Thymus (tissue), 11 donors: ENCODE measurements at regions not wholly inside any gene's neighbourhood (a gene's known extent, or its start where the extent isn't known, plus 50 kb on each side); places are given as distances from the start of the nearest gene placed in this dataset.

Source experiments
- DNase-seq, 9 donors: peaks; one replicate each; pipeline ENCODE4 v3.0.0-alpha.2; 2013; ENCODE audit warnings: low spot score in 9 of 9, low read depth in 6 of 9, missing footprints in 1 of 9
- H3K27ac ChIP-seq, 2 donors: one replicate each; pipeline ENCODE4 v1.5.1; 2013; ENCODE audit warnings: control low read depth in 1 of 2, low read depth in 1 of 2, low read length in 1 of 2, mild to moderate bottlenecking in 1 of 2, moderate library complexity in 1 of 2
- H3K27me3 ChIP-seq, 2 donors: one replicate each; pipeline ENCODE4 v1.5.1; 2013; ENCODE audit warnings: low read length in 1 of 2; ENCODE audit not compliant: control insufficient read depth in 2 of 2, insufficient read depth in 1 of 2
- H3K36me3 ChIP-seq, 2 donors: one replicate each; pipeline ENCODE4 v1.5.1; 2013; ENCODE audit warnings: low read length in 1 of 2, mild to moderate bottlenecking in 1 of 2, moderate library complexity in 1 of 2; ENCODE audit not compliant: control insufficient read depth in 2 of 2, insufficient read depth in 2 of 2
- H3K4me1 ChIP-seq, 2 donors: one replicate each; pipeline ENCODE4 v1.5.1; 2013; ENCODE audit warnings: low read length in 2 of 2; ENCODE audit not compliant: control insufficient read depth in 2 of 2, insufficient read depth in 2 of 2
- H3K4me3 ChIP-seq, 2 donors: one replicate each; pipeline ENCODE4 v1.5.1; 2013; ENCODE audit warnings: low read length in 2 of 2, control low read depth in 1 of 2, mild to moderate bottlenecking in 1 of 2
- H3K9me3 ChIP-seq, 2 donors: one replicate each; pipeline ENCODE4 v1.5.1; 2013; ENCODE audit warnings: low read length in 1 of 2, mild to moderate bottlenecking in 1 of 2; ENCODE audit not compliant: control insufficient read depth in 2 of 2, insufficient read depth in 1 of 2
- WGBS: extraction: QIAGEN DNeasy Blood & Tissue Kit; methylation state at CpG from one replicate; pipeline ENCODE4 v1.1.7; 2013; 5-methylcytosine and 5-hydroxymethylcytosine counted together
- donor health status: healthy.

DNA sequence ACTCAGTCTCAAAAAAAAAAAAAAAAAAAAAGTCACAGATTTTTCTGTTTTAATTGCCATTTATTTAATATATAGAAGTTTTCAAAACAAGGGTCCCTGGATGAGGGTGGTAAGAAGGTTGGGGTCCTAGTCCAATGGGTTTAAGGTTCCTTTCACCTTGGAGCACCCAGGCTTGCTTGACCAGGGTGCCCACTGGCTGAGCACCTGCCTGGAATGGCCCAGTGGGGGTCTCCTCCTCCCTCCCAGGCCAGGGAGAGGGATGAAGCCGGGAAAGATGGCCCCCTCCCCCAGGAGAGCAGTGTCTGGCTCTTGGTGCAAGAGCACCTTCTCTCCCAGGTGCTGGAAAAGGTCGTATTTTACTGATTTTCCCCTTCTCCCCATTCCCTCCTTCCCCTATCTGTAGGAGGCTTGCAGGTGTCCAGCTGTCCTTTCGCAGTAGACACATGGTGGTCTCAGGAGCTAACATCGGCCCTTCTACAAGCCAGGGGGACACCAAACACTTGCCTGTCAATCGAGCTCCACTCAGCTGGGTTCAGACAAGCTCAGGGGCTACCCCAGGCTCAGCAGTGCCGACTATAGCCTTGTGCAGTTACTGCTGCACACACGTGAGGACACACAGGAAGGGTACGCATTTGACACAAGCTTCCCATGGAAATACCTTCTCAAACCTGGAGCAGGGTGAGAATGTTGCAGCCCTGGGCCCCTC lies 112.3 kb upstream of the KLF13 start:
- Histone ChIP-seq H3K4me3 (peak overlapping the region; percentile 58 to 71), H3K27me3 (no peaks in the 10 kb centered on the region), H3K36me3 (peaks cover 0 to 5% of the 10 kb centered on the region in 2 donors), H3K27ac (peak overlapping the region; percentile 94 to 96), H3K4me1 (peaks cover 41 to 74% of the 10 kb centered on the region in 2 donors), H3K9me3 (peaks cover 0 to 6% of the 10 kb centered on the region in 2 donors)
- WGBS, result 72% methylated on average over 8 of the region's 8 CpGs
- peak in 6 of 9 donors; percentile 67 to 91 (median 76) for DNase-seq

DNA sequence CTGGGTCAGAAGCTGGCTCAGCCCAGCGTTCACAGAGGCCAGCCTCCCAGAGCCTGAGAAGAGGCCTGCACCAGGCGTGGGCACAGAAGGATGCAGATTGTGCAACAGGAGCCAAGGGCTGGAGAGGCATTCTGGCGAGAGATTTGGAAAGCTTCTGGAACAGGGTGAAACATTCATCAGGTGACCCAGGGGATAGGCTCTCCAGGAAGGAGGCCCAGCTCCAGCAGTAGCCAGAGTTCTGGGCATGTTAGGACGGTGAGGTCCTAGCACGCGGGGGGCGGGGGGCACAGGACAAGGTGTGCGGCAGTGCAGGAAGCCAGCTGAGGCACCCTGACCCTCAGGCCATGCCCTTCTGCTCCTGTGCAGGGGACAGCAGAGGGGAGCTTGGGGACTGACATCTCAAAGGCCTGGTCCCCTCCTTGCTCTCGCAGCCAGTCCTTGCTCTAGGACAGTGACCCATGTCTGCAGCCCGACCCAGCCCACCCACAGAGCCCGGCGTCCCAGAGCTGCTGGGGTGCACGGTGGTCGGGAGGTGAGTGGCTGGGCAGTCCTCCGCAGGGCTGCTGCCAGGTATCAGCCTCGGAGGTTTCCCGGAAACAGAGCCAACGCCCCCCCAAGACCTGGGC lies 111.7 kb upstream of the KLF13 start:
- DNase-seq, result peak in 1 of 9 donors; percentile 53
- H3K9me3 ChIP-seq, result peaks cover 0 to 6% of the 10 kb centered on the region in 2 donors
- peaks cover 0 to 5% of the 10 kb centered on the region in 2 donors for H3K36me3 ChIP-seq
- H3K4me3 ChIP-seq, result peak overlapping the region; percentile 58 to 71
- H3K27ac ChIP-seq, result peak overlapping the region; percentile 94 to 96
- H3K27me3 ChIP-seq, result no peaks in the 10 kb centered on the region
- WGBS, result 60% methylated on average over 18 of the region's 18 CpGs
- H3K4me1 ChIP-seq, result peaks cover 41 to 76% of the 10 kb centered on the region in 2 donors

DNA sequence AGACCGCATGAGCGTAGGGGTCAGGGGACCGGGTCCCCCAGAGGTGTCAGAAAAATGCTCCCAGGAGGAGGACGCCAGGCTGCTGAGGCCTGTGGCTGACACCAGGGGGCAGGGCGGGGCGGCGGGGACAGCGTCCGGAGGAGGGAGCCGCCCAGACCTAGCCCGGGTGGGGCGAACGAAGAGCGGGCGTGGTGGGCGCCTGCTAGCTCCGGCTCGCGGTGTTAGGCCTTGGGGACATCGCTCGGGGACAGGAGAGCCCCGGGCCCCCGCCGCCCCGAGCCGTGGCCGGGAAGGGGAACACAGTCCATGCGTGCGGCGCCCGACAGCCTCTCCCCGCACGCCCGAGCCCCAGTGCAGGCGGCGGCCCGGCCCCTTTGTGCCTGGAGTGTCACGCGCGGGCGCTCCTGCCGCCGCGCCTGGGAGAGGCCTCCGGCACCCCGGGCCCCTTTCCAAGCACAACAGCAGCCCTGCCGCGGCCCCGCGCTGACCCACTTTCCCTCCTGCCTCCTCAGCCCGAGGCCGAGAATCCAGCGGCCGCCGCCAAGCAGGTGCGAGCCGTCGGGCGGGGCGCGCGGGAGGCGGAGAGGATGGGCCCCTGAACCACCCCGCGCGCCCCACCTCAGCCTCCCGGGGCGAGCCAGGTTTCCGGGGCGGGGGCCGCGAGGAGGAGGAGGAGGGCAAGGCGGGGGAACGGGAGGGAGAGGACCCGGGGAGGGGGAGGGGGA lies 111.0 kb upstream of the KLF13 start:
- peaks cover 42 to 78% of the 10 kb centered on the region in 2 donors for H3K4me1 ChIP-seq
- no peaks in the 10 kb centered on the region for H3K27me3 ChIP-seq
- peak overlapping the region; percentile 94 to 96 for H3K27ac ChIP-seq
- WGBS, result 1% methylated on average over 75 of the region's 75 CpGs
- H3K9me3 ChIP-seq, result peaks cover 0 to 4% of the 10 kb centered on the region in 2 donors
- H3K4me3 ChIP-seq, result peak overlapping the region; percentile 58 to 71
- peak in 7 of 9 donors; percentile 63 to 95 (median 84) for DNase-seq
- H3K36me3 ChIP-seq, result peaks cover 0 to 5% of the 10 kb centered on the region in 2 donors

DNA sequence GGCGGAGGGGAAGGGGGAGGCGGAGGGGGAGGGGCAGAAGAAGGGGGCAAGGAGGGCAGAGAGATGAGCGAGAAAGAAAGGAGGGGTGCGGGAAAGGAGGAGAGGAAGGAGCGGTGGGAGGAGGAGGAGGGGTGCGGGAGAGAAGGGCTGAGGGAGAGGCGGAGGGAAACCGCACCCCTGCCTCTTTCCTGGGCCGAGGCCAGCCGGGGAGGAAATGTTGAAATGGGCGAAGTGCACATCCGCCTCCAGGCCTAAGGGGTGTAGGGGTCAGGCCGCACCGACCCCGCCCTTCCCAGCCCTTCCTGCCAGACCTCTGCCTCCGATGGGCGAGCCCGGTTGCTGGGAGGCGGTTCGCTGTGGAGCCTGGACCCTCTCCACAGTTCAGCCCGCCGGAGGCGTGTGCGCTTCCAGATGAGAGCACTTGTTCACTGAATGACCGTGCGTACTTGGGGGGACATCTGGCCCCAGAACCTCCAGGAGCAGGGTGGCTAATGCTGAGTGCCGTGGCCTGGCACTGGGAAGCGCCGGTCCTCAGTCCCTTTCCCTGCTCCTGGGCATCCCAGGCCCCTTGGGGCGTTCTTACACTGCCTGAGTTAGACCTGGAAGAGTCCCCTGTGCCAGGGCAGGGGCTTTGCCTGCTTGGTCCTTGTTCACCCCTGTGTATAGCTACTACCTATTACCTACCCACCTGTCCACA lies 110.3 kb upstream of the KLF13 start:
- WGBS, result 13% methylated on average over 29 of the region's 30 CpGs
- peaks cover 45 to 79% of the 10 kb centered on the region in 2 donors for H3K4me1 ChIP-seq
- peak overlapping the region; percentile 91 to 94 for H3K27ac ChIP-seq
- H3K4me3 ChIP-seq, result peak overlapping the region; percentile 58 to 71
- peaks cover 0 to 5% of the 10 kb centered on the region in 2 donors for H3K36me3 ChIP-seq
- H3K27me3 ChIP-seq, result no peaks in the 10 kb centered on the region
- peaks cover 0 to under 1% of the 10 kb centered on the region in 2 donors for H3K9me3 ChIP-seq
- peak in 3 of 9 donors; percentile 64 to 74 (median 65) for DNase-seq

DNA sequence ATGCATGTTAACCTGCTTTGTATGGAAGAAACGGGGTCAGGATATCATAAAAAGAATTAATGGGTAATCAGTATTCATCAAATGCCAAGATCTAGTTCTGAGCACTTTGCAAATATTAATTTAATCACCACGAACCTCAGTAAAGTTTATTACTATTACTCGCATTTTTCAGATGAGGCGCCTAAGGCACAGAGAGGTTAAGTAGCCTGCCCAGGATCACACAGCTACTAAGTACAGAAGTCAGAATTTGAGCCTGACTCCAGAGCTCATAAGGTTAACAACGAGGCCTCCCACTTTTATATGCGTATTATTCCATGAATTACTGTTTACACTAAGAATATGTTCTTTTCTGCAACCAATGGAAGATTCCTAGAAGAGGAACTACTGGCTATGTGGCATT lies 109.6 kb upstream of the KLF13 start:
- H3K4me1 ChIP-seq, result peaks cover 46 to 79% of the 10 kb centered on the region in 2 donors
- 96% methylated on average over 6 of the region's 6 CpGs for WGBS
- H3K27ac ChIP-seq, result peak overlapping the region; percentile 91 to 94
- no peaks in the 10 kb centered on the region for H3K9me3 ChIP-seq
- H3K27me3 ChIP-seq, result no peaks in the 10 kb centered on the region
- DNase-seq, result no peak
- H3K36me3 ChIP-seq, result peaks cover 0 to 5% of the 10 kb centered on the region in 2 donors
- H3K4me3 ChIP-seq, result peak overlapping the region; percentile 58 to 71

DNA sequence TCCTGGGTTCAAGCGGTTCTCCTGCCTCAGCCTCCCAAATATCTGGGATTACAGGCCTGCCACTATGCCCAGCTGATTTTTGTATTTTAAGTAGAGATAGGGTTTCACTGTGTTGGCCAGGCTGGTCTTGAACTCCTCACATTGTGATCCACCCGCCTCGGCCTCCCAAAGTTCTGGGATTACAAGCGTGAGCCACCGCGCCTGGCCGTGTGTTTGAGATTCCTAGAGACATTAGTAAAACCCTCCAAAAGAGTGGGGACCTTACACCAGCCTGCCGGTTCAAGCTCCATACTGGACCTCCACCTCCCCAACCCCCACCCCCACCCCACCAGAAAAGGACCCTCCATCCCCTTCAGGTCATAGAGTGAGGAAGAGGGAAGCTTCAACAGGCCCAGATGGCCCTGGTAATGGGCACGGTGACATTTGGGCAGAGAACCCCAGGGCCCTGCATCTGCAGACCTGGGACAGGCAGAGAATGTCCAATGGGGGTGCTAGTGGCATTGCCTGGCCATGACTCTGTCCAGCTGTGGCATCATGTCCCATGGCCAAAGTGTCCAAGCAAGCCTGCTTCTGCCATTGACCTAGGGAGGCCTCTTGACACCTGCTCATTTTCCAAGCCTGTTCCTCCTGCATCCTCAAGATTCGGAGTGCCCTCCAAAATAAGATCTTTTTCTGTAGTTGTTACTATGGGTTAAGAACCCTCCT lies 108.9 kb upstream of the KLF13 start:
- Histone ChIP-seq H3K4me3 (no peak overlapping the region), H3K4me1 (peaks cover 45 to 79% of the 10 kb centered on the region in 2 donors), H3K27me3 (no peaks in the 10 kb centered on the region), H3K36me3 (peaks cover 0 to 5% of the 10 kb centered on the region in 2 donors), H3K9me3 (no peaks in the 10 kb centered on the region), H3K27ac (peak overlapping the region in 1 of 2 donors; percentile 91)
- WGBS, result 98% methylated on average over 10 of the region's 10 CpGs
- no peak for DNase-seq

DNA sequence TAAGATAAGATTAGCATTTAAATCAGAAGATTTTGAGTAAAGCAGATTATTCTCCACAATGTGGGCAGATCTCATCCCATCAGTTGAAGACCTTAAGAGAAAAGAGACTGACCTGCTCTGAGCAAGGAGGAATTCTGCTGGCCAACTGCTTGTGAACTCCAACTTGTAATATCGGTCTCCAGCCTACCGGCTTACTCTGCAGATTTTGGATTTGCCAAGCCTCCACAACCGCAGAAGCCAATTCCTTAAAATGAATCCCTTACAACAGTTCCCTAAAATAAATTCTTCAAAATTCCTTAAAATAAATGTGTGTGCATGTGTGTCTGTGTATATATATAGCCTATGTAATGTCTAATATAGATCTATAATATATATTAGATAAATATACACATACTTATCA lies 107.4 kb upstream of the KLF13 start:
- Histone ChIP-seq H3K9me3 (no peaks in the 10 kb centered on the region), H3K4me1 (peaks cover 48 to 79% of the 10 kb centered on the region in 2 donors), H3K27me3 (no peaks in the 10 kb centered on the region), H3K36me3 (peaks cover 3 to 5% of the 10 kb centered on the region in 2 donors), H3K27ac (peak overlapping the region in 1 of 2 donors; percentile 48), H3K4me3 (no peak overlapping the region)
- 63% methylated on average over 3 of the region's 3 CpGs for whole genome bisulfite sequencing
- no peak for DNase-seq

DNA sequence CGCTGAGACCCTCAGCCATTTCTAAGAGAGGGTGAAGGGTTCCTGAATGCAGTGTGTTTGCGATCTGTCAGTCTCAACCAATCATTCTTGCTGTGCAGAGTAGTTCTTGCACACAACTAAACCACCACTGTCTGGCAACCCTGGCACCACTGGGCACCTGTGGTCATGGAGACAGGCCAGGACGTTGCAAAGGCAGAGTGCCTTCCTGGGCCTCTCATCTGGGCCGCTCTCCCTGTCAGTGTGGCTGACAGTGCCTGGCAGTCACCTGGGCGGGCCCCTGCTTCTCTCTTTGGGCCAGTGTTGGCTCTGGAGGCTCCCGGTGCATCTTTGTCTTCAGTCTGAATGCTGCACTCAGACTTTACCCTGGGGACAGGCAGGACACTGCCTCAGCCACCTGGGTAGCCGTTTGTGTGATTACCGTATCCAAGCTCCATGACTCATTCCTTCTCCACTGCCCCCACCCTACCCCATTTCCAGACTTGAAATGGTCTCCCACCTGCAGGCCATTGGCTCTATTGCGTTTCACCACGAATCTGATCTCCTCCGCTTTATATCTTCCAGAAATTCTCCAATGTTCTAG lies 104.6 kb upstream of the KLF13 start:
- no peak for DNase-seq
- Histone ChIP-seq H3K36me3 (peaks cover 0 to 3% of the 10 kb centered on the region in 2 donors), H3K4me1 (peaks cover 32 to 66% of the 10 kb centered on the region in 2 donors), H3K4me3 (no peak overlapping the region), H3K27ac (peak overlapping the region in 1 of 2 donors; percentile 49), H3K27me3 (no peaks in the 10 kb centered on the region), H3K9me3 (peaks cover 0 to 11% of the 10 kb centered on the region in 2 donors)
- WGBS, result 84% methylated on average over 11 of the region's 11 CpGs
